ENCODE measurements at regions not wholly inside any gene's neighbourhood (a gene's known extent, or its start where the extent isn't known, plus 50 kb on each side); places are given as distances from the start of the nearest gene placed in this dataset.

DNA sequence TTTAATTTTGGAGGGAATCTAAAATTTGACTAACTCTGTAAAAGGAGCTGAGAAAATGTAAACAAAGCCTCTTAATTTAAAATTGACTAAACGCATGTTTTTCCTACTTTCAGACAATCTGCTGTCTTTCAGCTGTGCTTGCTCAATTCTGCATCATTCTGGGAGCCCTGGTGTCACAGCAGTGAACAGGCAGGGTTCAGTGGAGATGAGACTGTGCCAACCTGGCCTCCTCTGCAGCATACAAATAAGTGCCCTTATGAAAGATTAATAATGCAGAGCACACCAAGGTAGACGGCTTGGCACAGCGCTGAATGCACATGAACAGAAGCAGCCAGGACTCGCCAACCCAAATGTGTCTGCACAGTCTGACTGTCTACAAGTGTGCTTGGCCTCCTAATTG, 222.0 kb upstream of the CHAC2 start:
- TF ChIP-seq, protein P1, sequence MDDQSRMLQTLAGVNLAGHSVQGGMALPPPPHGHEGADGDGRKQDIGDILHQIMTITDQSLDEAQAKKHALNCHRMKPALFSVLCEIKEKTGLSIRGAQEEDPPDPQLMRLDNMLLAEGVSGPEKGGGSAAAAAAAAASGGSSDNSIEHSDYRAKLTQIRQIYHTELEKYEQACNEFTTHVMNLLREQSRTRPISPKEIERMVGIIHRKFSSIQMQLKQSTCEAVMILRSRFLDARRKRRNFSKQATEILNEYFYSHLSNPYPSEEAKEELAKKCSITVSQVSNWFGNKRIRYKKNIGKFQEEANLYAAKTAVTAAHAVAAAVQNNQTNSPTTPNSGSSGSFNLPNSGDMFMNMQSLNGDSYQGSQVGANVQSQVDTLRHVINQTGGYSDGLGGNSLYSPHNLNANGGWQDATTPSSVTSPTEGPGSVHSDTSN (IDR thresholded peaks at IDR 0.05), result no peak
- TF ChIP-seq POLR2A (IDR thresholded peaks at IDR 0.05; ENCODE audit: low read length) (no peak), CHD2 (IDR thresholded peaks at IDR 0.05; ENCODE audit: low read length, partially characterized antibody) (no peak), NR3C1 (IDR thresholded peaks at IDR 0.05) (no peak), ZNF302 (CRISPR knock-in tag; IDR thresholded peaks at IDR 0.05) (no peak), TP53 (CRISPR knock-in tag; IDR thresholded peaks at IDR 0.05) (no peak), HDAC2 (IDR thresholded peaks at IDR 0.05) (no peak), MAZ (IDR thresholded peaks at IDR 0.05; ENCODE audit: borderline replicate concordance, low read depth, low read length) (no peak)
- TF ChIP-seq, protein P2, sequence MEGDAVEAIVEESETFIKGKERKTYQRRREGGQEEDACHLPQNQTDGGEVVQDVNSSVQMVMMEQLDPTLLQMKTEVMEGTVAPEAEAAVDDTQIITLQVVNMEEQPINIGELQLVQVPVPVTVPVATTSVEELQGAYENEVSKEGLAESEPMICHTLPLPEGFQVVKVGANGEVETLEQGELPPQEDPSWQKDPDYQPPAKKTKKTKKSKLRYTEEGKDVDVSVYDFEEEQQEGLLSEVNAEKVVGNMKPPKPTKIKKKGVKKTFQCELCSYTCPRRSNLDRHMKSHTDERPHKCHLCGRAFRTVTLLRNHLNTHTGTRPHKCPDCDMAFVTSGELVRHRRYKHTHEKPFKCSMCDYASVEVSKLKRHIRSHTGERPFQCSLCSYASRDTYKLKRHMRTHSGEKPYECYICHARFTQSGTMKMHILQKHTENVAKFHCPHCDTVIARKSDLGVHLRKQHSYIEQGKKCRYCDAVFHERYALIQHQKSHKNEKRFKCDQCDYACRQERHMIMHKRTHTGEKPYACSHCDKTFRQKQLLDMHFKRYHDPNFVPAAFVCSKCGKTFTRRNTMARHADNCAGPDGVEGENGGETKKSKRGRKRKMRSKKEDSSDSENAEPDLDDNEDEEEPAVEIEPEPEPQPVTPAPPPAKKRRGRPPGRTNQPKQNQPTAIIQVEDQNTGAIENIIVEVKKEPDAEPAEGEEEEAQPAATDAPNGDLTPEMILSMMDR (IDR thresholded peaks at IDR 0.05), result no peak
- TF ChIP-seq, protein P3, sequence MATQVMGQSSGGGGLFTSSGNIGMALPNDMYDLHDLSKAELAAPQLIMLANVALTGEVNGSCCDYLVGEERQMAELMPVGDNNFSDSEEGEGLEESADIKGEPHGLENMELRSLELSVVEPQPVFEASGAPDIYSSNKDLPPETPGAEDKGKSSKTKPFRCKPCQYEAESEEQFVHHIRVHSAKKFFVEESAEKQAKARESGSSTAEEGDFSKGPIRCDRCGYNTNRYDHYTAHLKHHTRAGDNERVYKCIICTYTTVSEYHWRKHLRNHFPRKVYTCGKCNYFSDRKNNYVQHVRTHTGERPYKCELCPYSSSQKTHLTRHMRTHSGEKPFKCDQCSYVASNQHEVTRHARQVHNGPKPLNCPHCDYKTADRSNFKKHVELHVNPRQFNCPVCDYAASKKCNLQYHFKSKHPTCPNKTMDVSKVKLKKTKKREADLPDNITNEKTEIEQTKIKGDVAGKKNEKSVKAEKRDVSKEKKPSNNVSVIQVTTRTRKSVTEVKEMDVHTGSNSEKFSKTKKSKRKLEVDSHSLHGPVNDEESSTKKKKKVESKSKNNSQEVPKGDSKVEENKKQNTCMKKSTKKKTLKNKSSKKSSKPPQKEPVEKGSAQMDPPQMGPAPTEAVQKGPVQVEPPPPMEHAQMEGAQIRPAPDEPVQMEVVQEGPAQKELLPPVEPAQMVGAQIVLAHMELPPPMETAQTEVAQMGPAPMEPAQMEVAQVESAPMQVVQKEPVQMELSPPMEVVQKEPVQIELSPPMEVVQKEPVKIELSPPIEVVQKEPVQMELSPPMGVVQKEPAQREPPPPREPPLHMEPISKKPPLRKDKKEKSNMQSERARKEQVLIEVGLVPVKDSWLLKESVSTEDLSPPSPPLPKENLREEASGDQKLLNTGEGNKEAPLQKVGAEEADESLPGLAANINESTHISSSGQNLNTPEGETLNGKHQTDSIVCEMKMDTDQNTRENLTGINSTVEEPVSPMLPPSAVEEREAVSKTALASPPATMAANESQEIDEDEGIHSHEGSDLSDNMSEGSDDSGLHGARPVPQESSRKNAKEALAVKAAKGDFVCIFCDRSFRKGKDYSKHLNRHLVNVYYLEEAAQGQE (IDR thresholded peaks at IDR 0.05), result no peak
- TF ChIP-seq, protein P4, sequence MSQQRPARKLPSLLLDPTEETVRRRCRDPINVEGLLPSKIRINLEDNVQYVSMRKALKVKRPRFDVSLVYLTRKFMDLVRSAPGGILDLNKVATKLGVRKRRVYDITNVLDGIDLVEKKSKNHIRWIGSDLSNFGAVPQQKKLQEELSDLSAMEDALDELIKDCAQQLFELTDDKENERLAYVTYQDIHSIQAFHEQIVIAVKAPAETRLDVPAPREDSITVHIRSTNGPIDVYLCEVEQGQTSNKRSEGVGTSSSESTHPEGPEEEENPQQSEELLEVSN (IDR thresholded peaks at IDR 0.05; ENCODE audit: borderline replicate concordance, low read depth), result no peak

Data from A549 (cell line).